ENCODE measurements at regions not wholly inside any gene's neighbourhood (a gene's known extent, or its start where the extent isn't known, plus 50 kb on each side); places are given as distances from the start of the nearest gene placed in this dataset.

GRCh38 chr5:37933576-37933975 lies 93.7 kb upstream of the GDNF start (continued):
- TF ChIP-seq ZNF462 (CRISPR knock-in tag; IDR thresholded peaks at IDR 0.05) (no peak), JUNB (IDR thresholded peaks at IDR 0.05; ENCODE audit: unreplicated experiment) (no peak), CREB1 (CRISPR knock-in tag; IDR thresholded peaks at IDR 0.05; ENCODE audit: low read depth) (no peak), EZH2phosphoT487 (IDR thresholded peaks at IDR 0.05; ENCODE audit: unreplicated experiment) (no peak), CTCF (conservative IDR thresholded peaks at IDR 0.05; ENCODE audit: low read depth in 2 of 2) (no peak), ZNF114 (CRISPR knock-in tag; IDR thresholded peaks at IDR 0.05) (no peak), EZH2 (IDR thresholded peaks at IDR 0.05; ENCODE audit: low read depth, unreplicated experiment) (no peak)

GRCh38 chr5:37932450-37932849 lies 92.6 kb upstream of the GDNF start:
- Histone ChIP-seq H3K4me3 (no peak overlapping the region), H3F3A (replicated peaks; ENCODE audit: low read depth) (no peaks in the 10 kb centered on the region), H3K4me2 (no peak overlapping the region), H3K27me3 (ENCODE audit: insufficient read depth) (no peaks in the 10 kb centered on the region), H3K9me2 (ENCODE audit: insufficient read depth) (peaks cover 11% of the 10 kb centered on the region; the same call in 1 of the 2 replicates), H2AFZ (no peak overlapping the region), H3K27ac (ENCODE audit: low read depth) (no peak overlapping the region), H3K4me1 (ENCODE audit: insufficient read depth) (no peaks in the 10 kb centered on the region), H3K79me2 (replicated peaks; ENCODE audit: insufficient read depth) (no peaks in the 10 kb centered on the region), H3K36me3 (ENCODE audit: insufficient read depth) (no peaks in the 10 kb centered on the region), H4K20me1 (replicated peaks; ENCODE audit: insufficient read depth) (no peaks in the 10 kb centered on the region)
- DNase-seq (ENCODE audit: low spot score), result no peak
- Mint-ChIP-seq H3K27ac (no peak overlapping the region), H3K36me3 (ENCODE audit: low read depth) (no peaks in the 10 kb centered on the region; the same call in 2 of the 3 replicates), H3K27me3 (ENCODE audit: insufficient read depth, low read depth, poor library complexity) (peaks cover 4% of the 10 kb centered on the region), H3K9me3 (no peaks in the 10 kb centered on the region), H3K4me1 (no peaks in the 10 kb centered on the region), H3K4me3 (no peak overlapping the region)
- no peak for ATAC-seq
- TF ChIP-seq CREB1 (CRISPR knock-in tag; IDR thresholded peaks at IDR 0.05; ENCODE audit: low read depth), result no peak
- no peak for TF ChIP-seq ETS1 (IDR thresholded peaks at IDR 0.05)
- no peak for TF ChIP-seq NANOG (IDR thresholded peaks at IDR 0.05; ENCODE audit: borderline replicate concordance)
